Fibroblast of lung (primary cell): ENCODE measurements at regions not wholly inside any gene's neighbourhood (a gene's known extent, or its start where the extent isn't known, plus 50 kb on each side); places are given as distances from the start of the nearest gene placed in this dataset.

ENCODE experiments used
- DNase-seq, 2 donors: peaks; one replicate each; pipeline versions ENCODE4 v3.0.0 to v3.0.0-alpha.2; 2010; ENCODE audit warnings: low read depth in 2 of 2
- H2AFZ ChIP-seq: 2 replicates; pipeline ENCODE4 v1.5.1; 2012; ENCODE audit warnings: low read length, control low read depth, inconsistent platforms
- H3K27ac ChIP-seq: 2 replicates; pipeline ENCODE4 v1.5.1; 2011; ENCODE audit warnings: low read length, control low read depth; ENCODE audit not compliant: insufficient read depth
- H3K27me3 ChIP-seq: 2 replicates; pipeline ENCODE4 v1.5.1; 2011; ENCODE audit warnings: mild to moderate bottlenecking, low read length; ENCODE audit not compliant: control insufficient read depth, insufficient read depth
- H3K36me3 ChIP-seq: 2 replicates; pipeline ENCODE4 v1.5.1; 2011; ENCODE audit warnings: low read length; ENCODE audit not compliant: control insufficient read depth, insufficient read depth
- H3K4me1 ChIP-seq: 2 replicates; pipeline ENCODE4 v1.5.1; 2011; ENCODE audit warnings: low read length; ENCODE audit not compliant: control insufficient read depth, insufficient read depth; ENCODE audit errors: extremely low read depth
- H3K4me2 ChIP-seq: 2 replicates; pipeline ENCODE4 v1.5.1; 2011; ENCODE audit warnings: low read length, control low read depth; ENCODE audit not compliant: insufficient read depth; ENCODE audit errors: extremely low read depth
- H3K4me3 ChIP-seq, 4 experiments: fragments of 200-600 bp in 1 of 4; sonication (generic) in 1 of 4; replicated peaks in 1 of 4; 2 replicates each; pipeline ENCODE4 v1.5.1; 2011 to 2016; ENCODE audit warnings: low read length in 4 of 4, low read depth in 3 of 4, mild to moderate bottlenecking in 3 of 4, control low read depth in 2 of 4, inconsistent platforms in 1 of 4, mixed read lengths in 1 of 4; ENCODE audit not compliant: insufficient read depth in 1 of 4; ENCODE audit errors: control extremely low read depth in 1 of 4
- H3K79me2 ChIP-seq: 2 replicates; pipeline ENCODE4 v1.5.1; 2012; ENCODE audit warnings: mild to moderate bottlenecking, low read length, inconsistent platforms; ENCODE audit not compliant: control insufficient read depth, insufficient read depth
- H3K9ac ChIP-seq: 2 replicates; pipeline ENCODE4 v1.5.1; 2011; ENCODE audit warnings: mild to moderate bottlenecking, low read length, control low read depth; ENCODE audit not compliant: insufficient read depth
- H3K9me3 ChIP-seq: 2 replicates; pipeline ENCODE4 v1.5.1; 2012; ENCODE audit warnings: low read depth, low read length; ENCODE audit not compliant: control insufficient read depth, insufficient read depth
- H4K20me1 ChIP-seq: 2 replicates; pipeline ENCODE4 v1.5.1; 2011; ENCODE audit warnings: low read length; ENCODE audit not compliant: control insufficient read depth, insufficient read depth; ENCODE audit errors: extremely low read depth
- CTCF ChIP-seq, 2 donors: IDR thresholded peaks in 1 of 2; conservative IDR thresholded peaks in 1 of 2; 1 replicate in 1 of 2; 2 replicates in 1 of 2; pipeline ENCODE4 v1.5.1; 2011 to 2012; ENCODE audit warnings: low read length in 2 of 2, control low read depth in 1 of 2, inconsistent platforms in 1 of 2, low read depth in 1 of 2, mild to moderate bottlenecking in 1 of 2
- EZH2 ChIP-seq: IDR thresholded peaks from 2 replicates; pipeline ENCODE4 v1.5.1; 2012; ENCODE audit warnings: low read length, control low read depth, mild to moderate bottlenecking; ENCODE audit errors: missing control alignments

- Histone ChIP-seq H3K9me3 (no peaks in the 10 kb centered on the region), H3K27me3 (no peaks in the 10 kb centered on the region), H3K4me3 (no peak overlapping the region), H3K79me2 (no peaks in the 10 kb centered on the region), H3K4me2 (no peak overlapping the region), H3K36me3 (no peaks in the 10 kb centered on the region), H3K27ac (no peak overlapping the region), H4K20me1 (no peaks in the 10 kb centered on the region), H2AFZ (no peak overlapping the region), H3K9ac (no peak overlapping the region), H3K4me1 (no peaks in the 10 kb centered on the region)
- DNase-seq: no peak
- TF ChIP-seq CTCF (conservative IDR thresholded peaks at IDR 0.05 in 1 of 2, IDR thresholded peaks at IDR 0.05 in 1 of 2; ENCODE audit: low read depth in 1 of 2, low read length in 2 of 2) (no peak), EZH2 (no peak)
Observed at GRCh38 chr2:164427111-164427510, 194.2 kb downstream of the GRB14 start.

DNA sequence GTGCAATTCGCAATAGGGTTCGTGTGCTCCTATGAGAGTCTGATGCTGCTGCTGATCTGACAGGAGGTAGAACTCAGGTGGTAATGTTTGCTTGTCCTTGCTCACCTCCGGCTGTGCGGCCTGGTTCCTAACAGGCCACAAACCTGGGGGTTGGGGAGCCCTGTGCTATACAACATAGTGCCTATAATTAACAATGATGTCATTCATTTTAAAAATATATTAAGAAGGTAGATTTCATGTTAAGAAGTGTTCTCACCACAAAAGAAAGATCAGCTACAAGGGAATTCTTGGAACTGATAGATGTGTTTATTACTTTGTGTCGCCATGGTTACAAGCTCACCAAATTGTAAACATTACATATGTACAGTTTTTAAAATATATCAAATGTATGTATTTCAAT lies 200.5 kb downstream of the GRB14 start:
- H3K27me3 ChIP-seq: no peaks in the 10 kb centered on the region
- H4K20me1 ChIP-seq: no peaks in the 10 kb centered on the region
- no peak overlapping the region for H3K4me3 ChIP-seq
- H3K27ac ChIP-seq: no peak overlapping the region
- no peaks in the 10 kb centered on the region for H3K9me3 ChIP-seq
- H3K4me1 ChIP-seq: no peaks in the 10 kb centered on the region
- TF ChIP-seq EZH2 (no peak), CTCF (conservative IDR thresholded peaks at IDR 0.05 in 1 of 2, IDR thresholded peaks at IDR 0.05 in 1 of 2; ENCODE audit: low read depth in 1 of 2, low read length in 2 of 2) (no peak)
- H3K9ac ChIP-seq: no peak overlapping the region
- no peaks in the 10 kb centered on the region for H3K79me2 ChIP-seq
- H3K36me3 ChIP-seq: no peaks in the 10 kb centered on the region
- DNase-seq: no peak
- H3K4me2 ChIP-seq: no peak overlapping the region
- no peak overlapping the region for H2AFZ ChIP-seq

GRCh38 chr2:164412831-164413230 lies 208.5 kb downstream of the GRB14 start:
- Histone ChIP-seq H3K27ac (no peak overlapping the region), H3K36me3 (no peaks in the 10 kb centered on the region), H3K27me3 (no peaks in the 10 kb centered on the region), H3K9me3 (no peaks in the 10 kb centered on the region), H2AFZ (no peak overlapping the region), H3K4me1 (no peaks in the 10 kb centered on the region), H3K4me3 (no peak overlapping the region), H3K4me2 (no peak overlapping the region), H3K79me2 (no peaks in the 10 kb centered on the region), H4K20me1 (no peaks in the 10 kb centered on the region), H3K9ac (no peak overlapping the region)
- TF ChIP-seq EZH2 (no peak), CTCF (conservative IDR thresholded peaks at IDR 0.05 in 1 of 2, IDR thresholded peaks at IDR 0.05 in 1 of 2; ENCODE audit: low read depth in 1 of 2, low read length in 2 of 2) (no peak)
- peak in 1 of 2 donors; percentile 13 for DNase-seq
